Activated naive CD4-positive, alpha-beta T cell treated with anti-CD3 and anti-CD28 coated beads, Interleukin-2, amount 50 U/mL, for 72 hours (primary cell): ENCODE measurements at regions not wholly inside any gene's neighbourhood (a gene's known extent, or its start where the extent isn't known, plus 50 kb on each side); places are given as distances from the start of the nearest gene placed in this dataset.
"Not testable (repeated sequence)": the region's sequence is repeated elsewhere in the genome, so short reads cannot be mapped to it uniquely, and the experiment has no call there.

Source experiments
- ATAC-seq, 2 donors: fragments of 150-1000 bp; cut with Tn5 transposase; 2 replicates each; pipeline ENCODE4 v1.10.0; 2021; ENCODE audit warnings: mild to moderate bottlenecking in 2 of 2, moderate library complexity in 2 of 2
- DNase-seq, 2 donors: peaks; one replicate each; pipeline ENCODE4 v3.0.0; 2021 to 2022; ENCODE audit warnings: low spot score in 2 of 2
- H3K27ac Mint-ChIP-seq, 2 donors: one replicate each; pipeline ENCODE4 v1.8.0; 2022; ENCODE audit warnings: mild to moderate bottlenecking in 2 of 2, mixed read lengths in 2 of 2
- H3K36me3 Mint-ChIP-seq, 2 donors: one replicate each; pipeline ENCODE4 v1.8.0; 2022; ENCODE audit warnings: mixed read lengths in 2 of 2
- H3K9me3 Mint-ChIP-seq, 2 donors: one replicate each; pipeline ENCODE4 v1.8.0; 2022; ENCODE audit warnings: mixed read lengths in 2 of 2

GRCh38 chr15:95194746-95195145, 963.4 kb downstream of the MCTP2 start:
- no peak for ATAC-seq
- H3K9me3 Mint-ChIP-seq = peaks cover 3 to 5% of the 10 kb centered on the region in 2 donors
- H3K36me3 Mint-ChIP-seq = peaks cover 0 to 7% of the 10 kb centered on the region in 2 donors
- H3K27ac Mint-ChIP-seq = no peak overlapping the region
- no peak for DNase-seq

GRCh38 chr15:95196176-95196915, 965.0 kb downstream of the MCTP2 start:
- H3K36me3 Mint-ChIP-seq = peaks cover 0 to 15% of the 10 kb centered on the region in 2 donors
- no peak for ATAC-seq
- no peak for DNase-seq
- H3K27ac Mint-ChIP-seq = no peak overlapping the region
- peaks cover 10 to 14% of the 10 kb centered on the region in 2 donors for H3K9me3 Mint-ChIP-seq

GRCh38 chr15:95202569-95203349, 971.4 kb downstream of the MCTP2 start:
- no peak overlapping the region for H3K27ac Mint-ChIP-seq
- H3K36me3 Mint-ChIP-seq = peaks cover 7 to 25% of the 10 kb centered on the region in 2 donors

GRCh38 chr15:95205077-95205476, 973.7 kb downstream of the MCTP2 start:
- DNase-seq = no peak
- Mint-ChIP-seq H3K9me3 (peaks cover 28 to 36% of the 10 kb centered on the region in 2 donors), H3K36me3 (peaks cover 7 to 22% of the 10 kb centered on the region in 2 donors), H3K27ac (no peak overlapping the region)
- no peak for ATAC-seq

More at GRCh38 chr15:95202569-95203349, 971.4 kb downstream of the MCTP2 start:
- ATAC-seq = no peak
- DNase-seq = no peak
- peaks cover 29 to 38% of the 10 kb centered on the region in 2 donors for H3K9me3 Mint-ChIP-seq

GRCh38 chr15:95205830-95206229, 974.5 kb downstream of the MCTP2 start:
- not testable (repeated sequence) for DNase-seq, ATAC-seq, H3K27ac Mint-ChIP-seq
- Mint-ChIP-seq H3K36me3 (peaks cover 7 to 16% of the 10 kb centered on the region in 2 donors), H3K9me3 (peaks cover 23 to 30% of the 10 kb centered on the region in 2 donors)

GRCh38 chr15:95208071-95208470, 976.7 kb downstream of the MCTP2 start:
- no peak for DNase-seq
- Mint-ChIP-seq H3K36me3 (peaks cover 3 to 9% of the 10 kb centered on the region in 2 donors), H3K27ac (no peak overlapping the region), H3K9me3 (peaks cover 12 to 25% of the 10 kb centered on the region in 2 donors)
- no peak for ATAC-seq

- ATAC-seq = no peak
- no peak for DNase-seq
- Mint-ChIP-seq H3K9me3 (peaks cover 10 to 21% of the 10 kb centered on the region in 2 donors), H3K27ac (no peak overlapping the region), H3K36me3 (peaks cover 0 to 6% of the 10 kb centered on the region in 2 donors)
Measured at GRCh38 chr15:95208988-95209387, 977.6 kb downstream of the MCTP2 start.

- Mint-ChIP-seq H3K27ac (no peak overlapping the region), H3K36me3 (peaks cover 0 to 6% of the 10 kb centered on the region in 2 donors), H3K9me3 (peaks cover 5 to 20% of the 10 kb centered on the region in 2 donors)
- no peak for DNase-seq
- ATAC-seq = no peak
Measured at GRCh38 chr15:95210436-95210981, 979.1 kb downstream of the MCTP2 start.

- ATAC-seq = no peak
- no peak for DNase-seq
- H3K9me3 Mint-ChIP-seq = peaks cover 0 to 7% of the 10 kb centered on the region in 2 donors
- no peak overlapping the region for H3K27ac Mint-ChIP-seq
- H3K36me3 Mint-ChIP-seq = no peaks in the 10 kb centered on the region
Measured at GRCh38 chr15:95215017-95215416, 983.7 kb downstream of the MCTP2 start.

- DNase-seq (no peak), ATAC-seq (no peak)
- Mint-ChIP-seq H3K27ac (no peak overlapping the region), H3K9me3 (peaks cover 2 to 24% of the 10 kb centered on the region in 2 donors), H3K36me3 (peaks cover 0 to 10% of the 10 kb centered on the region in 2 donors)
Measured at GRCh38 chr15:95226835-95227234, 995.5 kb downstream of the MCTP2 start.

- H3K27ac Mint-ChIP-seq = no peak overlapping the region
Measured at GRCh38 chr15:95227235-95227634, 995.9 kb downstream of the MCTP2 start.

GRCh38 chr15:95228856-95229555, 997.6 kb downstream of the MCTP2 start:
- DNase-seq (no peak), ATAC-seq (no peak)
- H3K36me3 Mint-ChIP-seq = peaks cover 0 to 10% of the 10 kb centered on the region in 2 donors
- peaks cover 11 to 25% of the 10 kb centered on the region in 2 donors for H3K9me3 Mint-ChIP-seq
- H3K27ac Mint-ChIP-seq = no peak overlapping the region

More at GRCh38 chr15:95227235-95227634, 995.9 kb downstream of the MCTP2 start:
- ATAC-seq (no peak), DNase-seq (no peak)
- peaks cover 0 to 10% of the 10 kb centered on the region in 2 donors for H3K36me3 Mint-ChIP-seq
- H3K9me3 Mint-ChIP-seq = peaks cover 6 to 28% of the 10 kb centered on the region in 2 donors

- no peak for DNase-seq
- H3K36me3 Mint-ChIP-seq = peaks cover 0 to 7% of the 10 kb centered on the region in 2 donors
- peaks cover 31 to 32% of the 10 kb centered on the region in 2 donors for H3K9me3 Mint-ChIP-seq
- ATAC-seq = no peak
- H3K27ac Mint-ChIP-seq = no peak overlapping the region
Measured at GRCh38 chr15:95235033-95235432, 1003.7 kb downstream of the MCTP2 start.

- Mint-ChIP-seq H3K9me3 (no peaks in the 10 kb centered on the region), H3K36me3 (no peaks in the 10 kb centered on the region), H3K27ac (no peak overlapping the region)
- DNase-seq (no peak), ATAC-seq (no peak)
Measured at GRCh38 chr15:95247071-95247984, 1016.0 kb downstream of the MCTP2 start.

- Mint-ChIP-seq H3K36me3 (no peaks in the 10 kb centered on the region), H3K9me3 (no peaks in the 10 kb centered on the region), H3K27ac (no peak overlapping the region)
- no peak for DNase-seq
- ATAC-seq = no peak
Measured at GRCh38 chr15:95249524-95249923, 1018.2 kb downstream of the MCTP2 start.

GRCh38 chr15:95252404-95252803, 1021.0 kb downstream of the MCTP2 start:
- no peak for DNase-seq
- Mint-ChIP-seq H3K27ac (no peak overlapping the region), H3K9me3 (no peaks in the 10 kb centered on the region), H3K36me3 (no peaks in the 10 kb centered on the region)
- no peak for ATAC-seq
